Activated CD4-positive, CD25-positive, alpha-beta regulatory T cell (primary cell): ENCODE measurements at regions not wholly inside any gene's neighbourhood (a gene's known extent, or its start where the extent isn't known, plus 50 kb on each side); places are given as distances from the start of the nearest gene placed in this dataset.
"Not testable (repeated sequence)": the region's sequence is repeated elsewhere in the genome, so short reads cannot be mapped to it uniquely, and the experiment has no call there.

Experiments
- DNase-seq, 4 experiments: peaks; one replicate each; lab custom pipeline; 2025; lab: John Stamatoyannopoulos, UW

- DNase-seq: no peak
Measured at GRCh38 chr22:49014227-49015201, 813.2 kb downstream of the BRD1 start.

- no peak for DNase-seq
Measured at GRCh38 chr22:49013707-49014106, 814.0 kb downstream of the BRD1 start.

- DNase-seq: no peak
Measured at GRCh38 chr22:49012712-49013395, 814.8 kb downstream of the BRD1 start.

GRCh38 chr22:49011769-49012648, 815.7 kb downstream of the BRD1 start:
- DNase-seq: no peak

GRCh38 chr22:49011379-49011768, 816.3 kb downstream of the BRD1 start:
- no peak for DNase-seq

- DNase-seq: no peak
Measured at GRCh38 chr22:49010901-49011300, 816.8 kb downstream of the BRD1 start.

- DNase-seq: no peak
Measured at GRCh38 chr22:49010070-49010863, 817.4 kb downstream of the BRD1 start.

- DNase-seq: no peak
Measured at GRCh38 chr22:49009359-49010063, 818.2 kb downstream of the BRD1 start.

- DNase-seq: no peak
Measured at GRCh38 chr22:49008682-49009235, 818.9 kb downstream of the BRD1 start.

GRCh38 chr22:49007013-49007653, 820.5 kb downstream of the BRD1 start:
- DNase-seq: no peak

GRCh38 chr22:49006207-49007012, 821.3 kb downstream of the BRD1 start:
- no peak for DNase-seq

GRCh38 chr22:49005557-49005956, 822.1 kb downstream of the BRD1 start:
- no peak for DNase-seq

GRCh38 chr22:49004484-49005399, 822.9 kb downstream of the BRD1 start:
- no peak for DNase-seq

GRCh38 chr22:48997605-48998004, 830.1 kb downstream of the BRD1 start:
- not testable (repeated sequence) for DNase-seq

GRCh38 chr22:48993655-48994054, 834.0 kb downstream of the BRD1 start:
- no peak for DNase-seq

- no peak for DNase-seq
Measured at GRCh38 chr22:48984639-48985038, 843.0 kb downstream of the BRD1 start.

- no peak for DNase-seq
Measured at GRCh38 chr22:48982321-48982905, 845.3 kb downstream of the BRD1 start.
